Astrocyte (in vitro differentiated cells and primary cell): ENCODE measurements at regions not wholly inside any gene's neighbourhood (a gene's known extent, or its start where the extent isn't known, plus 50 kb on each side); places are given as distances from the start of the nearest gene placed in this dataset.

Experiments used
- DNase-seq: peaks from one replicate; pipeline ENCODE4 v3.0.0-alpha.2; 2010; ENCODE audit warnings: low read depth
- FAIRE-seq: peaks from 2 replicates; lab custom pipeline; 2011; peaks lifted over from hg19 to GRCh38; lab: Jason Lieb, UNC
- H2AFZ ChIP-seq: 2 replicates; pipeline ENCODE4 v1.6.0; 2012; ENCODE audit warnings: low read depth, low read length, inconsistent platforms
- H3K27ac ChIP-seq: 2 replicates; pipeline ENCODE4 v1.5.1; 2011; ENCODE audit warnings: low read depth, low read length, inconsistent platforms
- H3K27me3 ChIP-seq: 2 replicates; pipeline ENCODE4 v1.6.0; 2011; ENCODE audit warnings: low read length, inconsistent platforms; ENCODE audit not compliant: insufficient read depth
- H3K36me3 ChIP-seq: 2 replicates; pipeline ENCODE4 v1.5.1; 2011; ENCODE audit warnings: low read length, inconsistent platforms; ENCODE audit not compliant: insufficient read depth
- H3K4me1 ChIP-seq: 2 replicates; pipeline ENCODE4 v1.5.1; 2011; ENCODE audit warnings: low read length, inconsistent platforms; ENCODE audit not compliant: insufficient read depth
- H3K4me2 ChIP-seq: 2 replicates; pipeline ENCODE4 v1.6.0; 2012; ENCODE audit warnings: low read length, inconsistent platforms
- H3K4me3 ChIP-seq: 2 replicates; pipeline ENCODE4 v1.5.1; 2011; ENCODE audit warnings: low read depth, mild to moderate bottlenecking, low read length, inconsistent platforms; ENCODE audit not compliant: insufficient read depth
- H3K79me2 ChIP-seq: 2 replicates; pipeline ENCODE4 v1.6.0; 2012; ENCODE audit warnings: mild to moderate bottlenecking, low read length, inconsistent platforms; ENCODE audit not compliant: insufficient read depth
- H3K9ac ChIP-seq: 2 replicates; pipeline ENCODE4 v1.6.0; 2012; ENCODE audit warnings: mild to moderate bottlenecking, low read length, inconsistent platforms
- H3K9me3 ChIP-seq: 2 replicates; pipeline ENCODE4 v1.5.1; 2012; ENCODE audit warnings: low read depth, mild to moderate bottlenecking, low read length, inconsistent platforms; ENCODE audit not compliant: insufficient read depth
- H4K20me1 ChIP-seq: 2 replicates; pipeline ENCODE4 v1.6.0; 2012; ENCODE audit warnings: low read length, inconsistent platforms; ENCODE audit not compliant: insufficient read depth
- H3K27ac Mint-ChIP-seq: one replicate; pipeline ENCODE4 v1.8.0; 2021; ENCODE audit warnings: mild to moderate bottlenecking, mixed read lengths; ENCODE audit not compliant: unreplicated experiment
- H3K27me3 Mint-ChIP-seq: one replicate; pipeline ENCODE4 v1.8.0; 2021; ENCODE audit warnings: low read depth, mixed read lengths; ENCODE audit not compliant: unreplicated experiment
- H3K36me3 Mint-ChIP-seq: one replicate; pipeline ENCODE4 v1.8.0; 2021; ENCODE audit warnings: low read depth, mixed read lengths; ENCODE audit not compliant: unreplicated experiment
- H3K4me1 Mint-ChIP-seq: one replicate; pipeline ENCODE4 v1.8.0; 2021; ENCODE audit warnings: low read depth, mixed read lengths; ENCODE audit not compliant: unreplicated experiment
- H3K4me3 Mint-ChIP-seq: one replicate; pipeline ENCODE4 v1.8.0; 2021; ENCODE audit warnings: mild to moderate bottlenecking, moderate library complexity, mixed read lengths; ENCODE audit not compliant: unreplicated experiment
- H3K9me3 Mint-ChIP-seq: one replicate; pipeline ENCODE4 v1.8.0; 2021; ENCODE audit warnings: mild to moderate bottlenecking, mixed read lengths; ENCODE audit not compliant: unreplicated experiment
- CTCF ChIP-seq: IDR thresholded peaks from 2 replicates; pipeline ENCODE4 v1.5.1; 2011; ENCODE audit warnings: low read depth, mild to moderate bottlenecking, inconsistent platforms, low read length, moderate library complexity; ENCODE audit not compliant: insufficient read depth
- EZH2 ChIP-seq: IDR thresholded peaks from 2 replicates; pipeline ENCODE4 v1.6.1; 2012; ENCODE audit warnings: mild to moderate bottlenecking, low read length, inconsistent platforms; ENCODE audit not compliant: insufficient read depth

DNA sequence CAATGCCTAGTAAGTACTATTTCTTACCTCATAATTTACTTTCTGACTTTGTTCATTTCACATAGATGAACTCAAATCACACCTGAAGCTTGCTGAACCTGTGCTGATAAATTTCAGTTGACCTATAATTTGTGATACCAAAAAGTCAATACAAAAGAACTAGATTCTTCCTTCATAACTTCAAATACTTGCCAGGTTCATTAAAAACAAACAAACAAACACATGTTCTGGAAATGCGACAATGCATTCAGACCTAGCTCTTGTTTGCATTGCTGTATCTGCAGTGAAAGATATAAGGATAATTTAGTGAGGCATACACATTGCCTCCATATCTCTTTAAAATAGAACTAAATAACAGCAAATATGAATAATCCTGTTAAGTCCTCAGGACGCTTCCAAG, 221.3 kb downstream of the GXYLT1 start:
- Histone ChIP-seq H3K36me3 (no peaks in the 10 kb centered on the region), H3K4me2 (no peak overlapping the region), H3K4me3 (no peak overlapping the region), H3K27ac (no peak overlapping the region), H3K9ac (no peak overlapping the region), H3K4me1 (no peaks in the 10 kb centered on the region), H3K27me3 (peaks cover 2% of the 10 kb centered on the region), H4K20me1 (no peaks in the 10 kb centered on the region), H3K9me3 (no peaks in the 10 kb centered on the region), H2AFZ (no peak overlapping the region), H3K79me2 (no peaks in the 10 kb centered on the region)
- no peak for DNase-seq
- H3K27me3 Mint-ChIP-seq = peaks cover 3% of the 10 kb centered on the region
- H3K4me1 Mint-ChIP-seq = peaks cover 11% of the 10 kb centered on the region
- no peak for FAIRE-seq
- H3K4me3 Mint-ChIP-seq = no peak overlapping the region
- H3K36me3 Mint-ChIP-seq = no peaks in the 10 kb centered on the region
- peak overlapping the region; percentile 88 for H3K27ac Mint-ChIP-seq
- TF ChIP-seq EZH2 = no peak
- TF ChIP-seq CTCF = no peak
- peaks cover 2% of the 10 kb centered on the region for H3K9me3 Mint-ChIP-seq

DNA sequence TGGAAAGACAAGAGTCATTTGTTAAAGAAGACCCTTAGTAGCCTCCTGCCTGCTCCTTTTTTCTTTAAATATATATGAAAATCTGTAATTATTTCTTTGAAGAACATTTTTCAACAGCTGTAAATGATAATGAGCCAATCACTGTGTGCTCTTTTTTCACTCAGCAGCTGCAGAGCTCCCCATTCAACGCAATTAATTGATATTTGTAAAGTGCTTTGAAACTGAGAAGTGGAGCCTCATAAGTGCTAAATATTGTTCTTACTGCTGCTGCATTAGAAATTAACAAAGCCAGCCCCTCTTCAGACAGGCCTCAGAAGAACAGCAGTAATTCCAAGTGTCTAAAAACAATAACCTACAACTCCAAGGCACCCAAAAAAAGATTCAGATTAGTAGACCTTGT, 224.3 kb downstream of the GXYLT1 start:
- Histone ChIP-seq H4K20me1 (no peaks in the 10 kb centered on the region), H3K9me3 (no peaks in the 10 kb centered on the region), H3K79me2 (no peaks in the 10 kb centered on the region), H2AFZ (no peak overlapping the region), H3K27ac (no peak overlapping the region), H3K9ac (no peak overlapping the region), H3K4me3 (no peak overlapping the region), H3K36me3 (no peaks in the 10 kb centered on the region), H3K4me2 (no peak overlapping the region), H3K27me3 (peaks cover 2% of the 10 kb centered on the region), H3K4me1 (no peaks in the 10 kb centered on the region)
- DNase-seq (no peak), FAIRE-seq (no peak)
- no peak overlapping the region for H3K4me3 Mint-ChIP-seq
- TF ChIP-seq EZH2 (no peak), CTCF (no peak)
- H3K27me3 Mint-ChIP-seq = peaks cover 3% of the 10 kb centered on the region
- H3K9me3 Mint-ChIP-seq = peaks cover 2% of the 10 kb centered on the region
- no peaks in the 10 kb centered on the region for H3K36me3 Mint-ChIP-seq
- peaks cover 23% of the 10 kb centered on the region for H3K4me1 Mint-ChIP-seq
- H3K27ac Mint-ChIP-seq = no peak overlapping the region

GRCh38 chr12:41919526-41920261, 225.0 kb downstream of the GXYLT1 start:
- no peak for TF ChIP-seq CTCF
- no peak for TF ChIP-seq EZH2
- Histone ChIP-seq H3K9ac (no peak overlapping the region), H3K27me3 (peaks cover 2% of the 10 kb centered on the region), H3K9me3 (no peaks in the 10 kb centered on the region), H3K27ac (no peak overlapping the region), H3K36me3 (no peaks in the 10 kb centered on the region), H3K4me1 (no peaks in the 10 kb centered on the region), H2AFZ (no peak overlapping the region), H4K20me1 (no peaks in the 10 kb centered on the region), H3K79me2 (no peaks in the 10 kb centered on the region), H3K4me2 (no peak overlapping the region), H3K4me3 (no peak overlapping the region)
- H3K27me3 Mint-ChIP-seq = peaks cover 3% of the 10 kb centered on the region
- peaks cover 23% of the 10 kb centered on the region for H3K4me1 Mint-ChIP-seq
- DNase-seq (no peak), FAIRE-seq (no peak)
- no peak overlapping the region for H3K4me3 Mint-ChIP-seq
- no peaks in the 10 kb centered on the region for H3K36me3 Mint-ChIP-seq
- no peak overlapping the region for H3K27ac Mint-ChIP-seq
- peaks cover 2% of the 10 kb centered on the region for H3K9me3 Mint-ChIP-seq
